GM12878 (cell line): ENCODE measurements at regions not wholly inside any gene's neighbourhood (a gene's known extent, or its start where the extent isn't known, plus 50 kb on each side); places are given as distances from the start of the nearest gene placed in this dataset.

Source experiments
- ATAC-seq: fragments of 200-7000 bp; cut with Tn5 transposase; 3 replicates; pipeline ENCODE4 v1.9.1; 2020; ENCODE audit warnings: mild to moderate bottlenecking, moderate library complexity
- BruUV-seq: library from RNA; stranded (reverse); fragments of 400-500 nt; replicated peaks from 2 replicates; lab custom pipeline; 2021; lab: Mats Ljungman, UMichigan
- CTCF ChIA-PET: fragments of 300-600 bp; sonication (Branson Sonifier 250); formaldehyde crosslinking; extraction: SDS; loops from one replicate; lab custom pipeline; 2021; ENCODE audit warnings: inconsistent platforms; lab: Yijun Ruan, JAX
- POLR2A ChIA-PET: fragments of 350-600 bp; formaldehyde crosslinking; extraction: SDS; loops from one replicate; lab custom pipeline; 2021; ENCODE audit warnings: inconsistent platforms; lab: Charles Lee
- RAD21 ChIA-PET: fragments of 300-600 bp; sonication (Branson Sonifier 250); formaldehyde crosslinking; loops from one replicate; lab custom pipeline; 2023; ENCODE audit warnings: antibody characterized with exemption; ENCODE audit not compliant: unreplicated experiment; lab: Charles Lee
- SMC1A ChIA-PET: fragments of 300-600 bp; sonication (Branson Sonifier 250); formaldehyde crosslinking; loops from one replicate; lab custom pipeline; 2023; ENCODE audit not compliant: unreplicated experiment, uncharacterized antibody; lab: Charles Lee
- DNase-seq: peaks from one replicate; pipeline ENCODE4 v3.0.0-alpha.2; 2011; ENCODE audit warnings: low read depth, low spot score
- FAIRE-seq: peaks from 3 replicates; lab custom pipeline; 2011; peaks lifted over from hg19 to GRCh38; lab: Jason Lieb, UNC
- H2AFZ ChIP-seq: 2 replicates; pipeline ENCODE4 v1.6.0; 2011; ENCODE audit warnings: low read depth, low read length, control low read depth; ENCODE audit not compliant: control insufficient read depth
- H3K27ac ChIP-seq: 2 replicates; pipeline ENCODE4 v1.5.1; 2011; ENCODE audit warnings: control low read depth; ENCODE audit not compliant: control insufficient read depth, insufficient read depth
- H3K27me3 ChIP-seq, 2 experiments: replicated peaks in 1 of 2; 2 replicates each; pipeline versions ENCODE4 v1.6.0 to v1.6.1; 2011; ENCODE audit warnings: low read length in 1 of 2; ENCODE audit not compliant: control insufficient read depth in 2 of 2, insufficient read depth in 2 of 2
- H3K36me3 ChIP-seq, 2 experiments: 2 replicates each; pipeline ENCODE4 v1.5.1; 2011; ENCODE audit warnings: low read length in 1 of 2; ENCODE audit not compliant: control insufficient read depth in 2 of 2, insufficient read depth in 2 of 2
- H3K4me1 ChIP-seq: 2 replicates; pipeline ENCODE4 v1.6.1; 2011; ENCODE audit warnings: mild to moderate bottlenecking, low read length, moderate library complexity, mixed read lengths; ENCODE audit not compliant: control insufficient read depth, insufficient read depth
- H3K4me2 ChIP-seq: 2 replicates; pipeline ENCODE4 v1.6.0; 2011; ENCODE audit warnings: control low read depth; ENCODE audit not compliant: control insufficient read depth, insufficient read depth
- H3K4me3 ChIP-seq: fragments of 200-600 bp; sonication (generic); 2 replicates; pipeline ENCODE4 v1.5.1; 2016
- H3K79me2 ChIP-seq: 2 replicates; pipeline ENCODE4 v1.6.0; 2011; ENCODE audit warnings: low read length; ENCODE audit not compliant: control insufficient read depth, insufficient read depth
- H3K9ac ChIP-seq: 2 replicates; pipeline ENCODE4 v1.8.0; 2011; ENCODE audit warnings: low read length, control low read depth, mixed read lengths; ENCODE audit not compliant: control insufficient read depth, insufficient read depth
- H3K9me3 ChIP-seq: replicated peaks from 3 replicates; pipeline ENCODE4 v1.5.1; 2011; ENCODE audit warnings: mild to moderate bottlenecking, low read length; ENCODE audit not compliant: control insufficient read depth, insufficient read depth
- H4K20me1 ChIP-seq: 2 replicates; pipeline ENCODE4 v1.6.0; 2011; ENCODE audit not compliant: control insufficient read depth, insufficient read depth
- CBX5 ChIP-seq: sonication (generic); IDR thresholded peaks from 2 replicates; pipeline ENCODE4 v1.6.1; 2016; ENCODE audit warnings: low read depth, moderate library complexity, mild to moderate bottlenecking, inconsistent platforms
- CHD4 ChIP-seq: fragments of 200-600 bp; sonication (generic); IDR thresholded peaks from 2 replicates; pipeline ENCODE4 v1.6.1; 2016; ENCODE audit warnings: mild to moderate bottlenecking
- CREB1 ChIP-seq: IDR thresholded peaks from 2 replicates; pipeline ENCODE4 v1.6.1; 2012; ENCODE audit warnings: low read depth, mild to moderate bottlenecking, inconsistent platforms
- FOS ChIP-seq: IDR thresholded peaks from 3 replicates; pipeline ENCODE4 v1.6.1; 2011; ENCODE audit warnings: borderline replicate concordance; ENCODE audit not compliant: insufficient read length; ENCODE audit errors: extremely low read depth
- GABPA ChIP-seq: IDR thresholded peaks from 2 replicates; pipeline ENCODE4 v1.6.1; 2014; ENCODE audit warnings: antibody characterized with exemption, low read depth, mild to moderate bottlenecking, inconsistent platforms
- MXI1 ChIP-seq: fragments of 150-350 bp; IDR thresholded peaks from 2 replicates; pipeline ENCODE4 v1.6.1; 2011; ENCODE audit warnings: low read depth, mild to moderate bottlenecking, inconsistent platforms, low read length, improper control_type of control experiment
- NFIC ChIP-seq: IDR thresholded peaks from 2 replicates; pipeline ENCODE4 v1.6.1; 2012; ENCODE audit warnings: low read depth, mild to moderate bottlenecking, inconsistent platforms, low read length, moderate library complexity
- RFX5 ChIP-seq: IDR thresholded peaks from 2 replicates; pipeline ENCODE4 v1.6.1; 2011; ENCODE audit warnings: low read depth, low read length, improper control_type of control experiment
- SP1 ChIP-seq: IDR thresholded peaks from one replicate; pipeline ENCODE4 v1.6.1; 2011; ENCODE audit warnings: low read depth, low read length
- TARDBP ChIP-seq: IDR thresholded peaks from 2 replicates; pipeline ENCODE4 v1.6.1; 2016; ENCODE audit warnings: borderline replicate concordance
- ZBED1 ChIP-seq: IDR thresholded peaks from 2 replicates; pipeline ENCODE4 v1.6.1; 2016; ENCODE audit warnings: borderline replicate concordance
- WGBS: methylation state at CpG from one replicate; pipeline ENCODE4 v1.1.6; 2016; ENCODE audit warnings: low lambda C conversion rate; ENCODE audit not compliant: insufficient replicate concordance, insufficient coverage; ENCODE audit errors: missing lambda C conversion rate; 5-methylcytosine and 5-hydroxymethylcytosine counted together
- in situ Hi-C: fragments of 300-500 bp; cut with MboI; formaldehyde crosslinking; loops from 9 replicates; pipeline ENCODE4 v1.14.3; 2018; ENCODE audit warnings: mixed read lengths
- intact Hi-C: fragments of 100-400 bp; cut with micrococcal nuclease; formaldehyde crosslinking; loops from one replicate; pipeline ENCODE4 v1.14.2; 2022; ENCODE audit not compliant: unreplicated experiment
- TF ChIP-seq, protein P1 (sequence below): IDR thresholded peaks from 2 replicates; pipeline ENCODE4 v1.6.1; 2011; ENCODE audit warnings: low read depth, mild to moderate bottlenecking, low read length, moderate library complexity, borderline replicate concordance; ENCODE audit errors: extremely low read depth
- TF ChIP-seq, protein P2 (sequence below): fragments of 450-650 bp; IDR thresholded peaks from 2 replicates; pipeline ENCODE4 v1.6.1; 2017; ENCODE audit warnings: mild to moderate bottlenecking

DNA sequence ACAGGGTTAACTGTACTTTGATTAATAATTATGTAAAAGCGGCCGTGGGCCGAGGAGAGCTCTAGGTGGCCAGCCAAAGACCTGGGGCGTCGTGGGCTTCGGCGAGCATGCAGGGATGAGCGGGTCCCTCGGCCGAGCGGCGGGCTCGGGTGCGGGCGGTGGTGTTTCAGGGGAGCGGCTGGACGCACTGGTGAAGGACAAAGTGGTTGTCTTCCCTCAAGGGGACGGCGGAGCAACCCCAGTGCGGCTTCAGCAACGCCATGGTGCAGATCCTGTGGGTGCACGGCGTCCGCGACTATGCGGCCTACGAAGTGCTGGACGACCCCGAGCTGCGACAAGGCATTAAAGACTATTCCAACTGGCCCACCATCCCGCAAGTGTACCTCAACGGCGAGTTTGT, 103.0 kb upstream of the C1GALT1C1 start:
- FAIRE-seq, result no peak
- SMC1A ChIA-PET, result interaction anchor here (0.8 kb wide), 1 partner anchor 9 kb away, joined by 3 read pairs; no protein-coding TSS in a partner anchor
- intact Hi-C loops, result no loop called here

More for the DNA sequence above, 103.0 kb upstream of the C1GALT1C1 start:
- Histone ChIP-seq H3K9me3 (no peaks in the 10 kb centered on the region), H3K4me1 (no peaks in the 10 kb centered on the region), H3K4me2 (no peak overlapping the region), H3K36me3 (no peaks in the 10 kb centered on the region), H3K9ac (no peak overlapping the region), H2AFZ (no peak overlapping the region), H3K27ac (no peak overlapping the region), H4K20me1 (no peaks in the 10 kb centered on the region), H3K79me2 (no peaks in the 10 kb centered on the region), H3K27me3 (no peaks in the 10 kb centered on the region), H3K4me3 (no peak overlapping the region)
- no TSS peak for BruUV-seq
- ChIA-PET POLR2A (no interaction called here), RAD21 (no interaction called here), CTCF (no interaction called here)
- 80% methylated on average over 33 of the region's 33 CpGs for WGBS
- ATAC-seq (no peak), DNase-seq (no peak)
- in situ Hi-C loops, result no loop called here
- TF ChIP-seq NFIC, result no peak
- TF ChIP-seq, protein P1, sequence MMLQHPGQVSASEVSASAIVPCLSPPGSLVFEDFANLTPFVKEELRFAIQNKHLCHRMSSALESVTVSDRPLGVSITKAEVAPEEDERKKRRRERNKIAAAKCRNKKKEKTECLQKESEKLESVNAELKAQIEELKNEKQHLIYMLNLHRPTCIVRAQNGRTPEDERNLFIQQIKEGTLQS, result no peak
- TF ChIP-seq ZBED1, result no peak
- no peak for TF ChIP-seq CHD4
- TF ChIP-seq CREB1, result no peak
- no peak for TF ChIP-seq TARDBP
- TF ChIP-seq SP1, result no peak
- TF ChIP-seq FOS, result no peak
- TF ChIP-seq CBX5, result no peak
- no peak for TF ChIP-seq MXI1
- no peak for TF ChIP-seq GABPA
- no peak for TF ChIP-seq RFX5
- TF ChIP-seq, protein P2, sequence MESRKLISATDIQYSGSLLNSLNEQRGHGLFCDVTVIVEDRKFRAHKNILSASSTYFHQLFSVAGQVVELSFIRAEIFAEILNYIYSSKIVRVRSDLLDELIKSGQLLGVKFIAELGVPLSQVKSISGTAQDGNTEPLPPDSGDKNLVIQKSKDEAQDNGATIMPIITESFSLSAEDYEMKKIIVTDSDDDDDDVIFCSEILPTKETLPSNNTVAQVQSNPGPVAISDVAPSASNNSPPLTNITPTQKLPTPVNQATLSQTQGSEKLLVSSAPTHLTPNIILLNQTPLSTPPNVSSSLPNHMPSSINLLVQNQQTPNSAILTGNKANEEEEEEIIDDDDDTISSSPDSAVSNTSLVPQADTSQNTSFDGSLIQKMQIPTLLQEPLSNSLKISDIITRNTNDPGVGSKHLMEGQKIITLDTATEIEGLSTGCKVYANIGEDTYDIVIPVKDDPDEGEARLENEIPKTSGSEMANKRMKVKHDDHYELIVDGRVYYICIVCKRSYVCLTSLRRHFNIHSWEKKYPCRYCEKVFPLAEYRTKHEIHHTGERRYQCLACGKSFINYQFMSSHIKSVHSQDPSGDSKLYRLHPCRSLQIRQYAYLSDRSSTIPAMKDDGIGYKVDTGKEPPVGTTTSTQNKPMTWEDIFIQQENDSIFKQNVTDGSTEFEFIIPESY, result no peak
